Neural progenitor cell (in vitro differentiated cells): ENCODE measurements at regions not wholly inside any gene's neighbourhood (a gene's known extent, or its start where the extent isn't known, plus 50 kb on each side); places are given as distances from the start of the nearest gene placed in this dataset.

Source experiments
- DNase-seq: peaks from one replicate; pipeline ENCODE4 v3.0.0-alpha.2; 2016; ENCODE audit warnings: low spot score
- H2AFZ ChIP-seq: fragments of 200-600 bp; sonication (generic); replicated peaks from 2 replicates; pipeline ENCODE4 v1.6.1; 2016; ENCODE audit warnings: antibody characterized with exemption
- H3F3A ChIP-seq: fragments of 200-600 bp; sonication (generic); 2 replicates; pipeline ENCODE4 v1.6.1; 2016; ENCODE audit warnings: antibody characterized with exemption, low read depth
- H3K27ac ChIP-seq: fragments of 200-600 bp; sonication (generic); 2 replicates; pipeline ENCODE4 v1.5.1; 2016; ENCODE audit warnings: mild to moderate bottlenecking
- H3K27me3 ChIP-seq: fragments of 200-600 bp; sonication (generic); 2 replicates; pipeline ENCODE4 v1.6.1; 2016; ENCODE audit warnings: mild to moderate bottlenecking, moderate library complexity
- H3K36me3 ChIP-seq: fragments of 200-600 bp; sonication (generic); 2 replicates; pipeline ENCODE4 v1.5.1; 2016
- H3K4me1 ChIP-seq: fragments of 200-600 bp; sonication (generic); 2 replicates; pipeline ENCODE4 v1.6.1; 2016; ENCODE audit warnings: mixed run types
- H3K4me2 ChIP-seq: fragments of 200-600 bp; sonication (generic); 2 replicates; pipeline ENCODE4 v1.6.1; 2016
- H3K4me3 ChIP-seq: fragments of 200-600 bp; sonication (generic); 2 replicates; pipeline ENCODE4 v1.5.1; 2016
- H3K79me2 ChIP-seq: fragments of 200-600 bp; sonication (generic); 2 replicates; pipeline ENCODE4 v1.6.1; 2016; ENCODE audit warnings: low read depth
- H3K9ac ChIP-seq: fragments of 200-600 bp; sonication (generic); 2 replicates; pipeline ENCODE4 v1.6.1; 2016
- H3K9me3 ChIP-seq: fragments of 200-600 bp; sonication (generic); 2 replicates; pipeline ENCODE4 v1.5.1; 2016; ENCODE audit warnings: low read depth
- H4K20me1 ChIP-seq: fragments of 200-600 bp; sonication (generic); 2 replicates; pipeline ENCODE4 v1.6.1; 2016; ENCODE audit warnings: low read depth
- H3K27ac Mint-ChIP-seq: 3 replicates; pipeline ENCODE4 v1.8.0; 2021; ENCODE audit warnings: mixed read lengths
- H3K27me3 Mint-ChIP-seq: 2 replicates; pipeline ENCODE4 v1.8.0; 2022; ENCODE audit warnings: low read depth, mild to moderate bottlenecking, inconsistent platforms, moderate library complexity, mixed read lengths; ENCODE audit not compliant: insufficient read depth
- H3K36me3 Mint-ChIP-seq: 3 replicates; pipeline ENCODE4 v1.8.0; 2021; ENCODE audit warnings: mixed read lengths
- H3K4me1 Mint-ChIP-seq: 3 replicates; pipeline ENCODE4 v1.8.0; 2021; ENCODE audit warnings: mixed read lengths
- H3K4me3 Mint-ChIP-seq: 3 replicates; pipeline ENCODE4 v1.8.0; 2021; ENCODE audit warnings: mild to moderate bottlenecking, moderate library complexity, mixed read lengths
- H3K9me3 Mint-ChIP-seq: 3 replicates; pipeline ENCODE4 v1.8.0; 2020; ENCODE audit warnings: mixed read lengths
- CTCF ChIP-seq: fragments of 200-600 bp; sonication (generic); IDR thresholded peaks from 2 replicates; pipeline ENCODE4 v1.5.1; 2017; ENCODE audit warnings: antibody characterized with exemption, mild to moderate bottlenecking
- EZH2 ChIP-seq: fragments of 200-600 bp; sonication (generic); IDR thresholded peaks from 2 replicates; pipeline ENCODE4 v1.6.1; 2017; ENCODE audit warnings: antibody characterized with exemption, mild to moderate bottlenecking, moderate library complexity
- EZH2phosphoT487 ChIP-seq: fragments of 200-600 bp; sonication (generic); IDR thresholded peaks from 2 replicates; pipeline ENCODE4 v1.6.1; 2017; ENCODE audit warnings: antibody characterized with exemption

- no peaks in the 10 kb centered on the region for H3K4me1 Mint-ChIP-seq
- Histone ChIP-seq H3K79me2 (no peaks in the 10 kb centered on the region), H3K36me3 (no peaks in the 10 kb centered on the region), H3K9me3 (no peaks in the 10 kb centered on the region), H3F3A (no peaks in the 10 kb centered on the region), H3K4me3 (no peak overlapping the region), H3K27ac (no peak overlapping the region), H3K4me1 (no peaks in the 10 kb centered on the region), H3K4me2 (no peak overlapping the region), H3K27me3 (no peaks in the 10 kb centered on the region), H3K9ac (no peak overlapping the region), H2AFZ (no peak overlapping the region), H4K20me1 (no peaks in the 10 kb centered on the region)
- no peak for DNase-seq
- no peak overlapping the region for H3K4me3 Mint-ChIP-seq
- TF ChIP-seq EZH2phosphoT487 (no peak), EZH2 (no peak), CTCF (no peak)
- H3K27me3 Mint-ChIP-seq, result no peaks in the 10 kb centered on the region
- peaks cover 5% of the 10 kb centered on the region for H3K9me3 Mint-ChIP-seq
- no peak overlapping the region for H3K27ac Mint-ChIP-seq
- H3K36me3 Mint-ChIP-seq, result no peaks in the 10 kb centered on the region
Measured at GRCh38 chr18:77884454-77884853, 634.8 kb downstream of the GALR1 start.

- H3F3A ChIP-seq, result no peaks in the 10 kb centered on the region
- no peaks in the 10 kb centered on the region for H3K4me1 ChIP-seq
- no peaks in the 10 kb centered on the region for H4K20me1 ChIP-seq
- Mint-ChIP-seq H3K27me3 (peaks cover 4% of the 10 kb centered on the region), H3K4me3 (no peak overlapping the region), H3K9me3 (no peaks in the 10 kb centered on the region), H3K36me3 (no peaks in the 10 kb centered on the region), H3K27ac (no peak overlapping the region), H3K4me1 (peaks cover 6% of the 10 kb centered on the region)
- no peaks in the 10 kb centered on the region for H3K27me3 ChIP-seq
- no peak for TF ChIP-seq CTCF
- no peak for TF ChIP-seq EZH2
- no peak for TF ChIP-seq EZH2phosphoT487
- no peak overlapping the region for H3K9ac ChIP-seq
- H3K4me3 ChIP-seq, result no peak overlapping the region
- H3K27ac ChIP-seq, result no peak overlapping the region
- H3K36me3 ChIP-seq, result no peaks in the 10 kb centered on the region
- no peak overlapping the region for H3K4me2 ChIP-seq
- no peaks in the 10 kb centered on the region for H3K9me3 ChIP-seq
- no peak overlapping the region for H2AFZ ChIP-seq
- no peaks in the 10 kb centered on the region for H3K79me2 ChIP-seq
- DNase-seq, result no peak
Measured at GRCh38 chr18:77894060-77894459, 644.4 kb downstream of the GALR1 start.

- Mint-ChIP-seq H3K27me3 (peaks cover 4% of the 10 kb centered on the region), H3K36me3 (no peaks in the 10 kb centered on the region), H3K9me3 (no peaks in the 10 kb centered on the region), H3K27ac (no peak overlapping the region), H3K4me1 (peaks cover 6% of the 10 kb centered on the region), H3K4me3 (no peak overlapping the region)
- Histone ChIP-seq H3K9me3 (no peaks in the 10 kb centered on the region), H3K4me1 (no peaks in the 10 kb centered on the region), H3K27me3 (peaks cover 3% of the 10 kb centered on the region), H3K36me3 (no peaks in the 10 kb centered on the region), H3K79me2 (no peaks in the 10 kb centered on the region), H3K9ac (no peak overlapping the region), H4K20me1 (no peaks in the 10 kb centered on the region), H3K4me2 (no peak overlapping the region), H3F3A (no peaks in the 10 kb centered on the region), H2AFZ (no peak overlapping the region), H3K4me3 (no peak overlapping the region), H3K27ac (no peak overlapping the region)
- no peak for DNase-seq
- TF ChIP-seq EZH2 (no peak), CTCF (no peak), EZH2phosphoT487 (no peak)
Measured at GRCh38 chr18:77895250-77895649, 645.6 kb downstream of the GALR1 start.
